ENCODE measurements at regions not wholly inside any gene's neighbourhood (a gene's known extent, or its start where the extent isn't known, plus 50 kb on each side); places are given as distances from the start of the nearest gene placed in this dataset.

DNA sequence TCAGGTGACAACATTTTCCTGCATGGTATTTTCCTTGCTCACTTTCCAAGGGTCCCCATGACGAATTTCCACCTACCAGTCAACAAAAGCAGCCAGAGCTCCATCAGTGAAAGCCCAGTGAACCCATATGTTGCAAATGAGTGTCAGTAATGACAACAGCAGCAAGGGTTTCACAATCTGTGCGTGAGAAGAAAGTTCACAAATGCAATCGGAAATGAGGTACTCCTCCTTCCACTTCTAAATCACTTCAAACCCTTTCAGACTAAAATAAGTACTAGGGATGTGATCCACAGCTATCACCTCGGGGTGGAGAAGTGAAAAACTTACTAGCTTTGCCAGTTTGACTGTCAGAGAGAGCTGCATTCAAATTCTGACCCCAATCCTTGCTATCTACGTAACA is 55.6 kb upstream of the BET1 start:
- TF ChIP-seq, protein P1, sequence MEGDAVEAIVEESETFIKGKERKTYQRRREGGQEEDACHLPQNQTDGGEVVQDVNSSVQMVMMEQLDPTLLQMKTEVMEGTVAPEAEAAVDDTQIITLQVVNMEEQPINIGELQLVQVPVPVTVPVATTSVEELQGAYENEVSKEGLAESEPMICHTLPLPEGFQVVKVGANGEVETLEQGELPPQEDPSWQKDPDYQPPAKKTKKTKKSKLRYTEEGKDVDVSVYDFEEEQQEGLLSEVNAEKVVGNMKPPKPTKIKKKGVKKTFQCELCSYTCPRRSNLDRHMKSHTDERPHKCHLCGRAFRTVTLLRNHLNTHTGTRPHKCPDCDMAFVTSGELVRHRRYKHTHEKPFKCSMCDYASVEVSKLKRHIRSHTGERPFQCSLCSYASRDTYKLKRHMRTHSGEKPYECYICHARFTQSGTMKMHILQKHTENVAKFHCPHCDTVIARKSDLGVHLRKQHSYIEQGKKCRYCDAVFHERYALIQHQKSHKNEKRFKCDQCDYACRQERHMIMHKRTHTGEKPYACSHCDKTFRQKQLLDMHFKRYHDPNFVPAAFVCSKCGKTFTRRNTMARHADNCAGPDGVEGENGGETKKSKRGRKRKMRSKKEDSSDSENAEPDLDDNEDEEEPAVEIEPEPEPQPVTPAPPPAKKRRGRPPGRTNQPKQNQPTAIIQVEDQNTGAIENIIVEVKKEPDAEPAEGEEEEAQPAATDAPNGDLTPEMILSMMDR (conservative IDR thresholded peaks at IDR 0.05; ENCODE audit: low read depth in 2 of 2), result no peak
- no peak for TF ChIP-seq POLR2AphosphoS5 (IDR thresholded peaks at IDR 0.05; ENCODE audit: low read depth)
